Activated T-cell treated with anti-CD3 and anti-CD28 coated beads for 48 hours (primary cell): ENCODE measurements at regions not wholly inside any gene's neighbourhood (a gene's known extent, or its start where the extent isn't known, plus 50 kb on each side); places are given as distances from the start of the nearest gene placed in this dataset.

Experiments
- DNase-seq: peaks from one replicate; pipeline ENCODE4 v3.0.0-alpha.2; 2020; ENCODE audit warnings: low read depth

GRCh38 chr6:90870561-90870960, 283.7 kb upstream of the MAP3K7 start:
- DNase-seq, result no peak

GRCh38 chr6:90868656-90869055, 281.8 kb upstream of the MAP3K7 start:
- DNase-seq, result no peak

GRCh38 chr6:90868256-90868655, 281.4 kb upstream of the MAP3K7 start:
- DNase-seq, result no peak

- no peak for DNase-seq
Observed at GRCh38 chr6:90865513-90865912, 278.6 kb upstream of the MAP3K7 start.

GRCh38 chr6:90863043-90863442, 276.2 kb upstream of the MAP3K7 start:
- DNase-seq, result no peak

- DNase-seq, result no peak
Observed at GRCh38 chr6:90860822-90861601, 274.1 kb upstream of the MAP3K7 start.

- no peak for DNase-seq
Observed at GRCh38 chr6:90859612-90860011, 272.7 kb upstream of the MAP3K7 start.

GRCh38 chr6:90859056-90859455, 272.2 kb upstream of the MAP3K7 start:
- no peak for DNase-seq

GRCh38 chr6:90849686-90850085, 262.8 kb upstream of the MAP3K7 start:
- DNase-seq, result no peak

- DNase-seq, result no peak
Observed at GRCh38 chr6:90846824-90847223, 260.0 kb upstream of the MAP3K7 start.

- no peak for DNase-seq
Observed at GRCh38 chr6:90835596-90836212, 248.8 kb upstream of the MAP3K7 start.

- DNase-seq, result no peak
Observed at GRCh38 chr6:90829311-90829710, 242.4 kb upstream of the MAP3K7 start.

- no peak for DNase-seq
Observed at GRCh38 chr6:90820436-90820835, 233.6 kb upstream of the MAP3K7 start.

- no peak for DNase-seq
Observed at GRCh38 chr6:90819483-90819882, 232.6 kb upstream of the MAP3K7 start.

- no peak for DNase-seq
Observed at GRCh38 chr6:90818163-90818562, 231.3 kb upstream of the MAP3K7 start.

- DNase-seq, result no peak
Observed at GRCh38 chr6:90816764-90817163, 229.9 kb upstream of the MAP3K7 start.

- DNase-seq, result no peak
Observed at GRCh38 chr6:90811596-90812226, 224.8 kb upstream of the MAP3K7 start.

- no peak for DNase-seq
Observed at GRCh38 chr6:90809035-90809434, 222.2 kb upstream of the MAP3K7 start.

- DNase-seq, result no peak
Observed at GRCh38 chr6:90807791-90808701, 221.2 kb upstream of the MAP3K7 start.

GRCh38 chr6:90805619-90806155, 218.8 kb upstream of the MAP3K7 start:
- DNase-seq, result no peak

GRCh38 chr6:90803956-90804355, 217.1 kb upstream of the MAP3K7 start:
- no peak for DNase-seq

- DNase-seq, result no peak
Observed at GRCh38 chr6:90795078-90795477, 208.2 kb upstream of the MAP3K7 start.
